CD4-positive, alpha-beta T cell treated with Interleukin-4 for 1 hour (primary cell): ENCODE measurements at regions not wholly inside any gene's neighbourhood (a gene's known extent, or its start where the extent isn't known, plus 50 kb on each side); places are given as distances from the start of the nearest gene placed in this dataset.

Source experiments
- DNase-seq, 2 donors: peaks; one replicate each; pipeline ENCODE4 v3.0.0-alpha.2; 2020 to 2022

DNA sequence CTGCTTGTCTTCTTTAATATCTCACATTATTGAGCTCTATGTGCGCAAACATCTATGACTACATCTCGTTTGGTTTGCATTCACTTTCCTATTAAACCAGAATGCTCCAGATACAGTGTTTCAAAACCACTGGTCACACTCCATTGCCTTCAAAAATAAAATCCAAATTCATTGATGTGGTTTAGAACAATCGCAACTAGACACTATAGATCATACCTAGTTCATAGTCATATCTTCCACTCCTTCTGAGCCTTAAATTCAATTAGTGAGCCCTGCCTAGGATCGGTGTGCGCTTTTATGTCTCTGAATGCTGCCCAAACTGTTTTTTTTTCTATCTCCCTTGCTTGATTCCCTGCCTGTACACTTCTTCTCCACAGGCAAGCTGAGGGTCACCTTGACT is 238.5 kb upstream of the RGPD4 start:
- no peak for DNase-seq

DNA sequence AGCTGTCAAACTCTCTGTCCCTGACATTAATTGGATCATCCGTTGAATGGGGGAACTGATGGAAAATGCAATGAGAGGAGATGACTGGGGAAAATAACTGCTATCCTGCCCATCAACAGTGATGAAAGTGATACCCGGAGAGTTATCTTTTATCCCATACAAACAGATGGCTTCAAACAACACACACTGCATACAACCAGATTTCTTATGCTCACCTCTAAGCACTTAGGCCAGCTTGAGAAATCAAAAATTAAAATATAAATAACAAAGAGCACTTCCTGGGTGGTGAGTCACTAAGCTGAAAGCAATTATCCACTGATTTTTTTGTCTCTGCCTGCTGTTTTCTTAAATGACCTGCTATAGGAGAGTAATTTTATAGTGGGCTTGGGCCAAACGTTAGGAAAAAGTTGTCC is 237.6 kb upstream of the RGPD4 start:
- no peak for DNase-seq

DNA sequence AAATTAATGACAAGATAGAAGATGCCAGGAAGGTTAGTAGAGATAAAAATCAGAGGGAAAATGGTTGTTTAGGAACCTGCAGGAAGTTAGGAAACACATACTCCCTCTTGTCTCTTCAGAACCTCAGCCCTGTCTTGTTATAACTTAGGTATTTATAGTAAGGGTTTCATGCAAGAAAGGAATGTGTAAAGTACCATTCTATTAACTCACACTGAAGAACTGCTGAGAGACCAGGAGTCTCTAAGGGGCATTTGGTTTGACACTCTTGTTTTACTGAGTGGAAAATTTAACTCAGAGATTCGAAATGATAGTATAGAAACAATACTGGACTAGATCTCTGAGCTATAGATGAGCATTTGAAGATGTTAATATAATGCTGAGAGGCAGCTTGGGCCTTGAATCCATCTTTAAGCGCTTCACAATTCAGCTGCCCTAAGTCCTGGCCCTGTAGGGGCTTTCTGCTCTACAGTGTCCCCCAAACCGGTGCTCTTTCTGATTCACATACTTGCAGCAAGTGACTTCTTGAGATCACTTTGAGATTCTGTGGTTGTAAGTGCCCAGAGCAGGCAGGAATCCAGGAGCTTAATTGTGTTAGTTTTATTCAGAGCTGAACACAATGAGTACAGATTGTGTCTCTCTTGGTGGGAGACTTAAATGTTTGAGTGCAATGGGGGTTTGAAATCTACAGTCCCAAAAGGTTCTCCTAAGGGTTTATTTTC is 235.0 kb upstream of the RGPD4 start:
- DNase-seq = no peak

DNA sequence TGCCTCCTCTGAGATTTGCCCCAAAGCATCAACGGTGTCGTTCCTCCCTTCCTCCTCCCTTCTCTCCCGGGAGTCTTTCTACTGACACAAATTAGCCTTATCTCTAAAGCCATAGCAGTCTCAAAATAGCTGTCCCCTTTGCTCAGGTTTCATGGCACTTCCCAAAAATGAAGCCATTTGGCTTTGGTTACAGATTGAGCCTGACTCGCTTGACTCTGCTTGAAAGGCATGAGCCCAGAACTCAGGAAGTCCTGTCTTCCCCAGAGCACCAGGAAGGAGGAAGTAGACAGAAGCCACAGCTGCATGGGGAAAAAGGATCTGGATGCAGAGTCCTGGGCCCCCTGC is 234.4 kb upstream of the RGPD4 start:
- DNase-seq = no peak

DNA sequence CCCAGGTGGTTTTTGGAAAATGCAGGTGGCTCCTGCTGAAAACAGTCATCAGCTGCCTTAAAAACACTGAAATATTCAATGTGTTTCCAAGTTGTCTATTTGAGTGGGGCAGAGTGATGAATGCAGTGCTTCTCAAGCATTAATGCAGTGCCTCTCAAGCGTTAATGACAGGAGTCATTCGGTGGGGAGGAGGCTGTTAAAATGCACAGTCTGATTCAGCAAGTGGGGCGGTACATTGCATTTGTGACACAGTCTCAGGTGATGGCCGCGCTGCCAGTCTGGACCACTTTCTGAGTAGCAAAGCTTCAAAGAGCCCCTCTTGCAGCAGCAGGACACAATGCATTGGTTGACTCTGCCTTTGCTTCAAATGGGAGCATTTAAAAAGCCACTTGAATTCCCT is 231.4 kb upstream of the RGPD4 start:
- no peak for DNase-seq

DNA sequence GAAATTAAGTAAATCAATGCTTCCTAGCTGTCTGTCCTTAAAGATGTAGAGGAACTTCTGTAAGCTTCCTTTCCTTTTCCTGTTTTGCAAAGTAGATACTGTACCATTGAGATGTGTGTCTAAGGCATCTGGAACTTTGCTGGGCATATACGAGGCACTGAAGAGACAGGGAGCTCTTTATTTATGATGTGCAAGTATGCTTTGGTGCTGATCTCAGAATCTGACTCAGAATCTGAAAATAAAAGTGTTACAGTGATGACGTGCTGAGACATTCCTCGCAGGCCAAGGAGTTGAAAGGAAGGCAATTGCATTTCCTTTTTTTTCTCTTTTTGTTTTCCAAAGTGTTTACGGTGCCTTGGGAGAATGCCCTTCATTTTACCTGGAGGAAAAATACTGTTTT is 230.9 kb upstream of the RGPD4 start:
- no peak for DNase-seq

DNA sequence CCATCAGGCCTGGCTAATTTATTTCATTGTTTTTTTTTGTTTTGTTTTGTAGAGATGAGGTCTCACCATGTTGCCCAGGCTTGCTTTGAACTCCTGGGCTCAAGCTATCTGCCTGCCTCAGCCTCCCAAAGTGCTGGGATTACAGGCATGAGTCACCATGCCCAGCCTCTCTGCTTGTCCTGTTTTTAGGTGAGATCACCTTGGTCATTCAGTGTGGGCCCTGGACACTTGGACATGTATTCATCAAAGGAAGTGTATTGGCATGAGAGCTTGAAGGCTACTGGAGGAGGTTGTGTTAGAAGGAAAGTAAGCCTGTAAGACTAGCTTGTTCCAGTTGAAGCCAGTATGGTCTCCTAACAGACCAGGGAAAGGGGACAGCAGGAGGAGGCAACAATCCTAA is 229.2 kb upstream of the RGPD4 start:
- no peak for DNase-seq

DNA sequence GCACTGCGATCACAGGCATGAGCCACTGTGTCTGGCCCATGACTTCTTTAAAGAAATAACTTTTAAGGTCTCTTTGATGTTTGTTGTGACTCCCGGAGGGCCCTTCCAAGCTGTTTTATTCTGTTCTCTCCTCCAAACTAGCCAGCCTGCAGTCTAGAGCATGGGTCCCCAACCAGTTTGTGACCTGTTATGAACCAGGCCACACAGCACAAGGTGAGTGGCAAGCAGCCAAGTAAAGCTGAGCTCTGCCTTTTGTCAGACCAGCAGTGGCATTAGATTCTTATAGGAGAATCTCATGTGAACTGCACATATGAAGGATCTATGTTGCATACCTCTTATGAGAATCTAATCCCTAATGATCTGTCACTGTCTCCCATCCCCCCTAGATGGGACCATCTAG is 223.9 kb upstream of the RGPD4 start:
- no peak for DNase-seq

DNA sequence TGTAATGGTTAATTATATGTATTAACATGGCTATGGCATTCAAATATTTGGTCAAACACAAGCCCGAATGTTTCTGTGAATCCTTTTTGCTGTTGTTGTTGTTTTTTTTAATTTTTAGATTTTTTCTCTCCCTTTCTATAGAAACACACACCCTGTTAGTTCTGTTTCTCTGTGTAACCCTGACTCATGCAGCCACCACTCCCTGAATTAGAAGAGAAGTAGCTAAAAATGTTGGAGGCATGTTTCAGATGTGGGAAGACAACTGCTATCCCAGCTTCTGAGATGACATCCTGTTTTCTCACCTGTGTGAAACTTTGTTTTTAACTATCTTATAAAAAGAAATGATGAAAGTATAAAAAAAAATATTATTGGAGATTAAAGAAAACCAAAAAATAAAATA is 219.6 kb upstream of the RGPD4 start:
- no peak for DNase-seq

DNA sequence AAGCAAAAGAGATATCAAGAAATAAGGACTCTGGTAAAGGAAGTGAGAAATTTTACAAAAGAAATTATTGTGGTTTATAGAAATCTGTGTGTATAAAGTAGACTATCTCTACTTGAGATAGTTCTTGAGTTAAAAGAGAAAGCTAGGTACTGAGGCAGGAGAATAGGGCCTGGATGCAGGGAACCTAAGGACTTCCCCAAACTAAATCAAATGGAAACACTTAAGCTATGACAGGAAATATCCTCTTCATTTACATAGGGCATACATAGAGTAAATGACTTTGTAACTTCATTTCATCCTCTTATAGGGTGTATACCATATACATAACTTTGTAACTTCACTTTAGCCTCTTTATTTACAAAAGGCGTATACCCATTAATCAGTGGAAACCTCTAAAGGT is 219.2 kb upstream of the RGPD4 start:
- no peak for DNase-seq

DNA sequence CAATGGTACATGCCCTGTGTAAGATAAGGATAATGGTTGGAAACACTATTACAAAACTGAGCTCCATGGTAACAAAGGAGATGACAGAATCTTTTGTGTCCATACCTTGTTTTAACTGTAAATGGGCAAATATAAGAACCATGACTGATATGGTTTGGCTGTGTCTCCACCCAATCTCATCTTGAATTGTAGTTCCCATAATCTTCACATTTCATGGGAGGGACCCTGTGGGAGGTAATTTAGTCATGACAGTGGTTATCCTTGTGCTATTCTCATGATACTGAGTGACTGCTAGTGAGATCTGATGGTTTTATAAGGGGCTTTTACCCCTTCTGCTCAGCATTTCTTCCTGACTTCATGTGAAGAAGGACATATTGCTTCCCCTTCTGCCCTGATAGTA is 211.7 kb upstream of the RGPD4 start:
- no peak for DNase-seq

DNA sequence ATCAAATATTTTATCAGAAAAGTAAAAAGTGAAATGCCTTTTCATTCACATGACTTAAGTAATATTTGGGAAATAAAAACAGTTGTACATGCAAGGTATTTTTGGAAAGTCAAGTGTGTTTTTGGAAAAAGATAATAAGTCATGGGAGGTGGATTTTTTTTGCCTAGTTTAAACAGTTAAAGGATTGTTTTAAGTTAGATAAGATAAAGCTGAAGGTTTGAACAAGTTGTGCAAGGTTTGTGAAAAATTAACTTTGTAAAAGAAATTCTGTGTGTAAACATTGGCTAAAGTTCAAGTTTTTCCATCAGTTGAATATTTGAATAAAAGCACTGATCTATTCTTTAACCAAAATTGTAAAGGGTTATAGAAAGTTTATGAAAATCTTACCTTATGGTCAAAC is 207.9 kb upstream of the RGPD4 start:
- no peak for DNase-seq

DNA sequence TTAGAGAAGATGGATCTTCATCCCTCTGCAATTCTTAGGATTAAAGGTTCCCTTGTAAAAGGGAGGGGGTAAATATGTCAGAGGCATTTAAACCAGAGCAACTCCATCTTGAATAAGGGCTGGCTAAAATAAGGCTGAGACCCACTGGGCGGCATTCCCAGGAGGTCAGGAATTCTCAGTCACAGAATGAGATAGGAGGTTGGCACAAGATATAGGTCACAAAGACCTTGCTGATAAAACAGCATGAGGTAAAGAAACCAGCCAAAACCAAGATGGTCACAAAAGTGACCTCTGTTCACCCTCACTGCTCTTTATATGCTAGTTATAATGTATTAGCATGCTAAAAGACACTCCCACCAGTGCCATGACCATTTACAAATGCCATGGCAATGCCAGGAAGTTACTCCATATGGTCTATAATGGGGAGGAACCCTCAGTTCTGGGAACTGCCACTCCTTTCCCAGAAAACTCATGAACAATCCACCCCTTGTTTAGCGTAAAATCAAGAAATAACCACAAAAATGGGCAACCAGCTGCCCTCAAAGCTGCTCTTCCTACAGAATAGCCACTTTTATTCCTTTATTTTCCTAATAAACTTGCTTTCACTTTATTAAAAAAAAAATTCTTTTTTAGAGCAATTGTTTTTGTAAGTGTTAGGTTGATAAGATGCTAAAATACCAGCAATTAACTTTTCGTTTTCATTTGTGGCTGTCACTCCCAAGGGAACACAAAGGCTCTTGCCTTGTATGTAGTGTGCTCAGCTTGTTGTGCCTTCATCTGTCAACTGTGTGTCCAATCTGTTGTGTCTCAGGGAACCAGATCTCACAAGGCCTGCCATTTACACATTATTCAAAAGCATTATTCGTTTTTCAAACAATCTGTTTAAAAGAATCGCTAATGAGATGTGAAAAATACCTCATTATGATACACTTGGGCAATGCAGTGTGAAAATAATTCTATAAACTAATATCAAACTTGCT is 205.2 kb upstream of the RGPD4 start:
- no peak for DNase-seq

DNA sequence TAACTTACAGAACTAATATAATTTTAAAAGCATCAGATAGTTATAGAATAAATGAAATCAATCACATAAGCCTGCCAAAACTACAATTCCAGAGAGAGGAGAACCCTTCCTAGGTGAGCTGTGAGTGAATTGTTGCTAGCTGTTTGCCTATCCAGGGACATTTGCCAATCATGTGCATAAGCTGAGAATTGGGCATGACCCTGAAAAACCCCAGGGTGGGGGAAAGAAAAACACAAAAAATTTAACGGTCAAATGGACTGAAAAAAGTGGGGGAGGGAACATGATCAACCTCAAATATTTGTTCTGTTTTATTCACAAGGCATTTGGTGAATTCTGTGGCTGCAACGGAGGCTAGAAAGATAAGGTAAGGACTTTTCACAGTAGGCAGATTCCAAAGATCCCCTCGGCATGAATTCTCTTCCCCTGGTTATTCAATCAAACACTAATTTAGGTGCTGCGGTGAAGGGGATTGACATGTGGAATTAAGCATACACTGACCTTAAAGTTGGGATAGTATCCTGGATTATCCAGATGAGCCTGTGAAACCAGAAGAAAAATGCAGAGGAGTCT is 203.9 kb upstream of the RGPD4 start:
- DNase-seq = no peak

DNA sequence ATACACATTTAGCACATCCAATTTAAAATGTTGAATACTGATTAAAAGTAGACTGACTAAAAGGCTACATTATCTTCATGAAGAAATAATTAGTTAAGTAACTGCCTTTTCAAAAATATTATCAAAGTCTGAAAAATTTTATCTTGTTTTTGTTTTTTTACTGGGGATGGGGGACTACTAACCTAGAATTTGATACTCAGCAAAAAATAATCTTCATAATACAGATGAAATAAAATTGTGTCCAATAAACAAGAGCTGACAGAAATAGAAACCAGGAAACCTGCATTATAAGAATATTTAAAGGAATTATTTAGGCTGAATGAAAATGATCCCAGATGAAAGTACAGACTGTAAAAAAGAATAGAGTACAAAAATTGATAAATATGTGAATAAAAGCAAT is 200.7 kb upstream of the RGPD4 start:
- no peak for DNase-seq

DNA sequence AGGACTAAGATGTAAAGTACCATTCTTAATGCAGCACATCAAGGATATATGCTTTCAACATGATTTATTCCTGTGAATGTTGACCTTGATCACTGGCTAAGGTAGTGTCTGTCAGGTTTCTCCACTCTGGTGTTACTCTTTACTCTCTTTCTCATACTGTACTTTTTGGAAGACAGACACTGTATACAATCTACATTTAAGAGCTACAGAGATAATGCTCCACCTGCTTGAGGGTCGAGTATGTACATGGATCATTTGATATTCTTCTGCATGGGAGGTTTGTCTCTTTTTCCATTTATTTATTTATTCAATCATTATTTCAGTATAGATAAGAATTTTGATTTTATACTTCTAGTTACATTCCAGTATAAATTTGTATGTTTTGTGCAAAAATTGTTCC is 199.5 kb upstream of the RGPD4 start:
- DNase-seq = no peak

DNA sequence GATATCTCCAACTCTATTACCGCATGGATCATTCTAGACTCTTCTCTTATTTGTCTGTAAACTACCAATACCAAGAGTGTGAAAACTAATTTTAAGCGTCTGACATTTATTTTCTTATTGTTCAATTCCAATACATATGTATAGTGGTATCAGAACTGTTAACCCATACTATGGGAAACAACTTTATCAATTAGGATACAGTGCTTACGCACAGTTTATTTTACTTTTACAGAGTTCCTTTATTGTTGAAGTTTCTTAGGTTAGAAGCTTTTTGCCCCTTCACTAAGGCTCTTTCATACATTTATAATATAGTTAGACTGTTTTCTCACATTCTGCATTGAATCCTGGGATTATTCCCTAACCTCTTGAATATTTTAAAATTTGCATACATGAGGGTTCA is 198.8 kb upstream of the RGPD4 start:
- DNase-seq = no peak

DNA sequence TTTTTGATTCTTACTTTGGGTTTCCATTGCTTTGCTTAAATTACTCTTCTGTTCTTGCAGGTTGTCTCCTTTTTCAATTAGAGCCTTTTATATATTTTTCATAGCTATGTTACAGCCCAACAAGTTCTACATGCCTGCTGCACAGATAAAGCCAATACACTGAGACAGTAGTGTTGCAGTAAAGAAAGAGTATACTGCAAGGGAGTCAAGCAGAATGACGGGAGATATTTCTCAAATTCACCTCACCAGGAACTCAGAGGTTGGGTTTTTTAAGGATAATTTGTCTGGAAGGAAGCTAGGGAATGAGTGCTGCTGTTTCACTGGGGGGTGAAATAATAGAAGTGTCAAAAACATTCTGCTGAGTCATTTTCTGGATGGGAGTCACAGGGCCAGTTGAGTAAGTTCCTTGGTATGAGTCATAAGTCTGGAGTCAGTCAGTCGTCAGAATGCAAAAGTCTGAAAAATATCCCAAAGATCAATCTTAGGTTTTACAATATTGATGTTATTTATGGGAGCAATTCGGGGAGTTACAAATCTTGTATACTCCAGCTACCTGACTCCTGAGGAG is 193.0 kb upstream of the RGPD4 start:
- DNase-seq = no peak

DNA sequence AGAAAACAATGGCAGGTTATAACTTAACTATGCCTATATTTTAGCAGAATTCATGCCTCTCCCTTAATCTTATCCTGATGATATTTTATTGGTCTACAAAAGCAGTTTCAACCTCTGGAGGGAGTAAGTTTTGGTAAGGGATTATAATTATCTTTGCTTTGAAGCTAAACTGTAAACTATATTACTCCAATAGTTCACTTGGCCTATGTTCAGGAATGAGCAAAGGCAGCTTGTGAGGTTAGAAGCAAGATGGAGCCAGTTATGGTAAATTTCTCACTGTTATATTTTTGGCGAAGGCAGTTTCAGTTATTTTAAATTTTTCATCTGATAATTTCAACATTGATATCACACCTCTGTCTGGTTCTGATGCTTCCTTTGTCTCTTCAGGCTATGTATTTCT is 192.5 kb upstream of the RGPD4 start:
- no peak for DNase-seq

DNA sequence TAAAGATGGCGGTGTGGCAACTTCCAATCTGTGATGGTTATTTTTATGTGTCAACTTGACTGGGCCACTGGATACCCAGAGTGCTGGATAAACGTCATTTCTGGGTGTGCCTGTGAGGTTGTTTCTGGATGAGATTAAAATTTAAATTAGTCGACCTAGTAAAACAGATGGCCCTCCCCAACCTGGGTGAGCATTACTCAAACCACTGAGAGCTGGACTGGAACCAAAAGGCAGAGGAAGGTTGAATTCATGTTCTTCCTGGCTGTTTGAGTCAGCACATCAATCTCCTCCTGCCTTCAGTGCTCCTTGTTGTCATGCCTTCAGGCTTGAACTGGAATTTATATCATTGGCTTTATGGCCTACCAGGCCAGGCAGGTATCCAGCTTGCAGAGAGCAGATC is 190.8 kb upstream of the RGPD4 start:
- DNase-seq = no peak

DNA sequence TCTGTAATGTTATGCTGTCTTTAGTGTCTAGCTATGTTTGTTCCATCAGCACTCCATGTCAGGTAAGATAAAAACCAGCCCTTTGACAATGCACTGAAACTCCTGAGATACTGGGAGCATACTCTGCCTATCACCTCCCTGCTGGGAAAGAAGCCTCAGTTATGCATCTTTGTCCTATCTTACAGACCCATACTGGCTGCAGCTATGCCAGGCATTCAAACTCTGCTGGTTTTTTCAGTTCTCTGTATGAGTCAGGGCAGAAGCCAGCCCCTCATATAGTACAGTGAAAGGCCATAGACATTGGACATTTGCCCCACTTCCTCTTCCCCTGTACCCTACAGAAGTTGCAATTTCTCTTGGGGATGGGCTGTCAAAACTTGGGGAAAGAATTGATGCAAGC is 181.1 kb upstream of the RGPD4 start:
- no peak for DNase-seq

DNA sequence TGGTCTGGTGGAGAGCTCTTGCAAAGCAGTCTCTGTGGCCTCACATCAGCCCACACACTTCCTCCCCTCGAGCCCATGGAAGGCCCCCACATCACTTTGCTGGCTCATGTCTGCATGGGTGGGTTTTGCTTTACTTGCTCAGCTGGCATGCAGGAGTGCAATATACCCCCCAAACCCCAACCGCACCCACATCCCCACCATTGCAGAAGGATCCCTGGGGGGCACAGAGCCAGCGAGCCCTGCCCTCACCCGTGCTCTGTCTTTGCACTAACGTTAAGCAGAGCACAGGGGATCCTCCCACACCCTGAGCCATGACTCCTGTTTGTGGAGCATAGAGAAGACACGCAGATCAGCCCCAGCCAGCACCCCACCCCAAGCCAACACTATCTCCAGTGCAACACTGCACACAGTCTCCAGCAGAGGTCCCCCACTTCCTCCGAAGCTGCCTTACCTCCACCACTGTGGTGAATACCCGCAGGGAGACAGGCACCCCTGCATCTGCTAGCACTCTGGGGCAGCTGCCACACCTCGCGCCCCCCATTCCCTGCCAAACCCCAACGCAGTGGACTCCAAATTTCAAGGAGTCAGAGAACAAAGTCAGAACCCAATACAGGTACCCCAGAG is 177.8 kb upstream of the RGPD4 start:
- DNase-seq = no peak

DNA sequence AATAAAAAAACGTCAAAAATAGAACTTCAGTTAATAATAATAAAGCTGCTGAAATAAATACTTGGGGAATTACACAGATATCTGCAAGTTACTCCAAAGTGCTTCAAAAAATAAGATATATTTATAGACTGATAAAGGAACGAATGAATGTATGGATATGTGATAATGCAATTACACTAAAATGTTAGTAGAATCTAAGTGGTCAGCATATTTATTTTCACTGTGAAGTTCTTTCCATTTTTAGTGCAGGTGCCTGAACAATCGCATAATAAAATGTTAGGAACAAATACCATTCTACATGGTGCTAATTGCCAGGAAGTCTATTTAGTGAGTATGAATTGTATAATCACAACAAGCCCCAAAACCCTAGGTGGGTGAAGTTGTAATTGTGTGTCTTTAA is 169.6 kb upstream of the RGPD4 start:
- no peak for DNase-seq
